ENCODE measurements at regions not wholly inside any gene's neighbourhood (a gene's known extent, or its start where the extent isn't known, plus 50 kb on each side); places are given as distances from the start of the nearest gene placed in this dataset.

DNA sequence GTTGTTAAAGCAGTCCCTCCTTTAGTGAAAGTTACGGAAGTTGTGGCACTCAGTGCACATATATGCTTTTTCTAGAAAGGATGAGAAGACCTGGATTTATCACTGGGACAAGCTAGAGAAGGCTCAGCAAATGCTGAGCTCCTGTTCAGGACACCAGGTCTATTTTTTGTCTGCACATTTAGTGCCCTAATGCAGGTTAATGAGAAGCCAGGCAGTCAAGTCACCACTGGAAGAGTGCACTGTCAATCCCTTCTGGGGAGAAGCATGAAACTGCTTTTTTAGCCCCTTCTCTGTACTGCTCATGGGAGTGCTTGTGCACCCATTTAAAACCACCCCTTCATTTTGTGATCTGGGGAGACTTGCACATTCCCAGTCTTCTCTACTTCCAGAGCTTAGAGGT, 624.1 kb upstream of the USP24 start (continued):
- TF ChIP-seq TCF12 (IDR thresholded peaks at IDR 0.05; ENCODE audit: low read depth, low read length) (no peak), KDM1A (IDR thresholded peaks at IDR 0.05; ENCODE audit: borderline replicate concordance, low read length) (no peak), BACH1 (IDR thresholded peaks at IDR 0.05; ENCODE audit: low read length) (no peak), EZH2 (IDR thresholded peaks at IDR 0.05; ENCODE audit: low read depth, low read length, severe bottlenecking) (no peak), CHD1 (IDR thresholded peaks at IDR 0.05; ENCODE audit: low read depth, low read length) (no peak), SUZ12 (IDR thresholded peaks at IDR 0.05; ENCODE audit: low read length) (no peak), BCL11A (IDR thresholded peaks at IDR 0.05; ENCODE audit: low read depth in 2 of 2, low read length in 2 of 2) (no peak), CTBP2 (IDR thresholded peaks at IDR 0.05; ENCODE audit: borderline replicate concordance, insufficient read depth, insufficient read length, low read length) (no peak), TEAD4 (IDR thresholded peaks at IDR 0.05; ENCODE audit: low read depth, low read length) (no peak), HDAC2 (IDR thresholded peaks at IDR 0.05; ENCODE audit: borderline replicate concordance in 1 of 2, low read depth in 2 of 2, low read length in 2 of 2) (no peak), GTF2F1 (IDR thresholded peaks at IDR 0.05; ENCODE audit: borderline replicate concordance, low read depth, low read length) (no peak), FOSL1 (IDR thresholded peaks at IDR 0.05; ENCODE audit: insufficient read depth, low read depth, low read length) (no peak), ATF3 (IDR thresholded peaks at IDR 0.05; ENCODE audit: insufficient read depth, low read depth, low read length) (no peak), SP4 (IDR thresholded peaks at IDR 0.05; ENCODE audit: low read length) (no peak), TAF1 (IDR thresholded peaks at IDR 0.05; ENCODE audit: low read depth, low read length) (no peak), MAFK (IDR thresholded peaks at IDR 0.05; ENCODE audit: low read depth, low read length) (no peak), KDM5A (IDR thresholded peaks at IDR 0.05; ENCODE audit: low read length) (no peak)
